ENCODE measurements at regions not wholly inside any gene's neighbourhood (a gene's known extent, or its start where the extent isn't known, plus 50 kb on each side); places are given as distances from the start of the nearest gene placed in this dataset.

DNA sequence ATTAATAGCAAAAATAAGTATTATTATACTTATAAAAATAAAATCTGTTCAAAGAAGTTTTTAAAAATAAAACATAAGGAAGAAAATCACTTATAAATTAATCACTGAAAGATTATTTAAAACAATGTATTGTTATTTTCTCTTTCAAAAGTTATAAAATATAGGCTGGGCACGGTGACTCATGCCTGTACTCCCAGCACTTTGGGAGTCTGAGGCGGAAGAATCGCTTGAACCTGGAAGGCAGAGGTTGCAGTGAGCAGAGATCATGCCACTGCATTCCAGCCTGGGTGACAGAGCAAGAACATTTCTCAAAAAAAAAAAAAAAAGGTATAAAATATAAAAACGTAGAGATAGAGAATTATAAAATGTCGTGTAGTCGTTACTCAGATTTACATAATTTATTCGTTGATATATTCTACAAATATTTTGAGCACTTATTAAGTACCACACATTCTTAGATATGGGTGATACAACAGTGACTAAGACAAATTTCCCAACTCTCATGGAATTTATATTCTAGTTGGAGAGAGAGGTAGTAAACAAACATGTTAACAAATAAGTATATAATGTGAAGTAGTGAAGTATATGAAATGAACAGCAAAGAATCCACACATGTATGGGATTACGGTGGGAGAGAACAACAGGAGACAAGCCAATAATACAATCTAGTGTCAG is 1030.0 kb downstream of the SORCS1 start:
- DNase-seq: no peak
- H3K27ac ChIP-seq: no peak overlapping the region
- no peaks in the 10 kb centered on the region for H3K27me3 ChIP-seq (replicated peaks in 1 of 7)
- WGBS, 5 donors: 69 to 85% (median 71%) methylated on average over 8 of the region's 8 CpGs
- intact Hi-C loops (cut with DNase I; ENCODE audit: low total_unique reads): no loop called here
- no peaks in the 10 kb centered on the region for H3K36me3 ChIP-seq
- no peak overlapping the region for H3K4me3 ChIP-seq
- H3K4me1 ChIP-seq: no peaks in the 10 kb centered on the region
- H3K9me3 ChIP-seq: no peaks in the 10 kb centered on the region
- TF ChIP-seq POLR2A (IDR thresholded peaks at IDR 0.05) (no peak), POLR2AphosphoS5 (IDR thresholded peaks at IDR 0.05) (no peak)
- TF ChIP-seq, protein P1, sequence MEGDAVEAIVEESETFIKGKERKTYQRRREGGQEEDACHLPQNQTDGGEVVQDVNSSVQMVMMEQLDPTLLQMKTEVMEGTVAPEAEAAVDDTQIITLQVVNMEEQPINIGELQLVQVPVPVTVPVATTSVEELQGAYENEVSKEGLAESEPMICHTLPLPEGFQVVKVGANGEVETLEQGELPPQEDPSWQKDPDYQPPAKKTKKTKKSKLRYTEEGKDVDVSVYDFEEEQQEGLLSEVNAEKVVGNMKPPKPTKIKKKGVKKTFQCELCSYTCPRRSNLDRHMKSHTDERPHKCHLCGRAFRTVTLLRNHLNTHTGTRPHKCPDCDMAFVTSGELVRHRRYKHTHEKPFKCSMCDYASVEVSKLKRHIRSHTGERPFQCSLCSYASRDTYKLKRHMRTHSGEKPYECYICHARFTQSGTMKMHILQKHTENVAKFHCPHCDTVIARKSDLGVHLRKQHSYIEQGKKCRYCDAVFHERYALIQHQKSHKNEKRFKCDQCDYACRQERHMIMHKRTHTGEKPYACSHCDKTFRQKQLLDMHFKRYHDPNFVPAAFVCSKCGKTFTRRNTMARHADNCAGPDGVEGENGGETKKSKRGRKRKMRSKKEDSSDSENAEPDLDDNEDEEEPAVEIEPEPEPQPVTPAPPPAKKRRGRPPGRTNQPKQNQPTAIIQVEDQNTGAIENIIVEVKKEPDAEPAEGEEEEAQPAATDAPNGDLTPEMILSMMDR (IDR thresholded peaks at IDR 0.05 in 8 of 11, conservative IDR thresholded peaks at IDR 0.05 in 3 of 11): no peak

DNA sequence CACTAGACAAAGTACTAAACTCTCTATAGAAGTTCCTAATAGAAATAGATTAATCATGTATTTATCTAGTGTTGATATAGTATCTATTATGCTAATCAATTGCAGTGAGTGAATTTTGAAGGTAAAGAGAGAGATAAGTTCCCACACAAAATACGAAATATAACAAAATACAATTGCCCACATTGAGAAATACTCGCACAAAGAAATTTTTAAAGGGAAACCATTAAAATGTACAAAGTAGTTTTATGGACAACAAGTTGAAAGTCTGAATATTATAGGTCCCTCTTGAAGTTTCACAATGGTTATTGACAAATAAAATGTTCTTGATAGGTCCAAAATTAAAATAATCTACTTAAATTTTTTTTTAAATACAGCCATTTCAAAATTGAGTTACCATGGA is 1031.1 kb downstream of the SORCS1 start:
- DNase-seq: no peak
- intact Hi-C loops (cut with DNase I; ENCODE audit: low total_unique reads): no loop called here
- no peaks in the 10 kb centered on the region for H3K9me3 ChIP-seq
- H3K27me3 ChIP-seq (replicated peaks in 1 of 7): no peaks in the 10 kb centered on the region
- no peaks in the 10 kb centered on the region for H3K4me1 ChIP-seq
- no peak overlapping the region for H3K4me3 ChIP-seq
- WGBS, 5 donors: 44 to 66% (median 49%) methylated on average over 2 of the region's 2 CpGs
- TF ChIP-seq POLR2A (IDR thresholded peaks at IDR 0.05) (no peak), POLR2AphosphoS5 (IDR thresholded peaks at IDR 0.05) (no peak)
- TF ChIP-seq, protein P1 (IDR thresholded peaks at IDR 0.05 in 8 of 11, conservative IDR thresholded peaks at IDR 0.05 in 3 of 11): no peak
- no peaks in the 10 kb centered on the region for H3K36me3 ChIP-seq
- H3K27ac ChIP-seq: no peak overlapping the region

DNA sequence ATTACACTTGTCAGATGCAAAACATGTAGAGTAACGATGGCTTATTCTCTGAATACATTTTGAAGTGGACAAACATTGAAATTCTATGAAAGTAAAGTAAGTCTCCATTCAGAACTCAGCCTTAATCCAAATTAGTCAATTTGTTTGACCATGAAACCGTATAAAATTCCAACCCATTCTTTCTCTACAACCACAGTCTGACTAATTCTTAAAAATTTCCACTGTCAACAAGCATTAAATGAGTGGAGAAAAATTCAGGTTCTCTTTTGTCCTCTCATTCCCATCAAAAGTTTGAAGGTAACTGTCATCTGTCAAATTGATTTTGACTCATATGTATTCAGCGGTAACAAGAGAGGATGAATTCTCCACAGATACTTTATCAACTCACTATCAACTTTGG is 1031.5 kb downstream of the SORCS1 start:
- TF ChIP-seq POLR2A (IDR thresholded peaks at IDR 0.05) (no peak), POLR2AphosphoS5 (IDR thresholded peaks at IDR 0.05) (no peak)
- TF ChIP-seq, protein P1 (IDR thresholded peaks at IDR 0.05 in 8 of 11, conservative IDR thresholded peaks at IDR 0.05 in 3 of 11): no peak
- H3K4me1 ChIP-seq: no peaks in the 10 kb centered on the region
- WGBS, 5 donors: 53 to 80% (median 62%) methylated on average over 3 of the region's 3 CpGs
- no peak overlapping the region for H3K4me3 ChIP-seq
- no peak overlapping the region for H3K27ac ChIP-seq
- no peak for DNase-seq
- intact Hi-C loops (cut with DNase I; ENCODE audit: low total_unique reads): no loop called here
- no peaks in the 10 kb centered on the region for H3K9me3 ChIP-seq
- H3K36me3 ChIP-seq: no peaks in the 10 kb centered on the region
- no peaks in the 10 kb centered on the region for H3K27me3 ChIP-seq (replicated peaks in 1 of 7)

DNA sequence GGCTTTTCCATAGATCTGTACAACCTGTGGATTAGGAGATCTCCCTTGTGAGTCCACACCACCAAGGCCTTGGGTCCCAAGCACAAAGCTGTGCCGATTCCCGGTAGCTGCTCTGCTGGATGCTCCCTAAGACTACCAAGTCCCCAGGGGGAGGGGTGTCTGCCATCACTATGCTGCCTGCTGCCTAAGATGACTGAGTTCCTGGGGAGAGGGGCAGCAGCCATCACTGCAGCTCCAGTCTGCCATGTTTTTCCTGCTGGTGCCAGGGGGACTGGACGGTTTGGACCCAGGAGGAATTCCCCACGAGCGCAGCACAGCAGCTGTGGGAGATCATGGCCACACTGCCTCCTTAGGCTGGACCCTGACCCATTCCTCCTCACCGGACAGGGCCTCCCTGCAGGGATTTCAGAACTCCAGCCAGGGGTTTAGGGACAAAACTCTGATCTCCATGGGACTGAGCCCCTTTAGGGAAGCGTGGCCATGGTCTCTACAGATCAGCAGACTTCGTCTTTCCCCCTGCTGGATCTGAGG is 1049.8 kb downstream of the SORCS1 start:
- Histone ChIP-seq H3K9me3 (peaks cover 0 to 37% (median 33%) of the 10 kb centered on the region in 8 donors), H3K36me3 (no peaks in the 10 kb centered on the region), H3K27me3 (replicated peaks in 1 of 7) (no peaks in the 10 kb centered on the region), H3K4me3 (no peak overlapping the region), H3K27ac (no peak overlapping the region), H3K4me1 (no peaks in the 10 kb centered on the region)
- 84 to 95% (median 88%) methylated on average over 8 of the region's 8 CpGs for WGBS, 5 donors
- TF ChIP-seq POLR2A (IDR thresholded peaks at IDR 0.05) (no peak), POLR2AphosphoS5 (IDR thresholded peaks at IDR 0.05) (no peak)
- TF ChIP-seq, protein P1 (IDR thresholded peaks at IDR 0.05 in 8 of 11, conservative IDR thresholded peaks at IDR 0.05 in 3 of 11): no peak
- intact Hi-C loops (cut with DNase I; ENCODE audit: low total_unique reads): no loop called here
- DNase-seq: no peak

Data from spleen (tissue), 11 donors.